ENCODE measurements at regions not wholly inside any gene's neighbourhood (a gene's known extent, or its start where the extent isn't known, plus 50 kb on each side); places are given as distances from the start of the nearest gene placed in this dataset.
A peak's percentile ranks its signal among the peaks of the same experiment; 100 is the strongest.

DNA sequence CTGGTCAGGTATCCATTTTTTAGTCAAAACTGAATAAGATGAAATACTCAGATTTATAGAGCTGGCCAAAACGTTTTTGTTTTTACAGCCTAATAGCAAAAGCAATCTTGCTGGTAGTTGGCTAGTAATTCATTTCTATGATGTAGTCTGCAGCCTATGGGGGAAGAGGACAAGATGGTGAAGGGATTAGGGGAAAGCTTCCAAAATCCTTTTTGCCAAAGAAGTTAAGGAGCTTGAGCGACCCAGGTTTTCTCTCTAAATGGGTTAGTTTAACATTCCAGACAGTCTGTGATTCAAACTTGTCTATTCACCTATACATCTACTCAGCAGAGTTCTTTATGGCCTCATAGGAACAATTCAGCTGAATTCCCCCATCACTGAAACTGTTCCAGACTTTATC is 89.8 kb upstream of the SPRY1 start:
- no peak for DNase-seq (ENCODE audit: low read depth in 2 of 3, low spot score in 2 of 3)

DNA sequence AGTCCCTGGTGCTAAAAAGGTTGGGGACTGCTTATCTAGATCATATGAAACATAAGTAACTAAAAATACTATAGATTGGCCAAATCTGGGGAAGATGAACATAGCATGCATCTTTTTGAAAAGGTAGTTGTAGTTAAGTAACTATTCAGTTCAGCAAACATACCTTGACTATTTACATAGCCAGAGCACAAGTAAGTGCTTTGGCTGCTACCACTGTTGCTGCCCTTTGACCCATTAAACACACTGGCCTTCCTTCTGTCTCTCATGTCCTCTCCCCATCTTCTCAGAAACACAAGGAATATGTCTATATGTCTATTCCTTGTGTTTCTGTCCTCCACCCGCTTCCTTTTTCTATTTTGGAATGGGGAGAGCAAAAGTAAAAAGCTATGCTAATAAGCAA is 87.9 kb upstream of the SPRY1 start:
- DNase-seq (ENCODE audit: low read depth in 2 of 3, low spot score in 2 of 3): no peak

DNA sequence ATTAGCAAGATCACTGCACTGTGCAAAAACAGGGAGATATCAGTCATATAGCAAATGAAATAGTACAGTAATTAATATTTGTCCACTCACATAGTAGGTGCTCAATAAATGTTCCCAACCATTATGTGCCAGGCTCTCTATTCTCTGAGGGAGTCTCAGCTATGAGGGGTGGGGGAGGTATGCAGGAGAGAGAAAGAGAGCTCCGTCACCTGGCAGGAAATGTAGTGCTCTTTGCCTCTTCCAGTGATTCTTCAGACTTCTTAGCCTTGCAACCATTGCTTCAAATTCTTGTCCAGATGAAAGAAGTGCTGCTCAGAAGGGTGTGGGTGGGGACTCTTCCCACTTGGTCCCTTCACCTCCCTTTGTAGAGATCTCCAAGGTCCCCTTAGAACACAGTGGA is 84.5 kb upstream of the SPRY1 start:
- no peak for DNase-seq (ENCODE audit: low read depth in 2 of 3, low spot score in 2 of 3)

DNA sequence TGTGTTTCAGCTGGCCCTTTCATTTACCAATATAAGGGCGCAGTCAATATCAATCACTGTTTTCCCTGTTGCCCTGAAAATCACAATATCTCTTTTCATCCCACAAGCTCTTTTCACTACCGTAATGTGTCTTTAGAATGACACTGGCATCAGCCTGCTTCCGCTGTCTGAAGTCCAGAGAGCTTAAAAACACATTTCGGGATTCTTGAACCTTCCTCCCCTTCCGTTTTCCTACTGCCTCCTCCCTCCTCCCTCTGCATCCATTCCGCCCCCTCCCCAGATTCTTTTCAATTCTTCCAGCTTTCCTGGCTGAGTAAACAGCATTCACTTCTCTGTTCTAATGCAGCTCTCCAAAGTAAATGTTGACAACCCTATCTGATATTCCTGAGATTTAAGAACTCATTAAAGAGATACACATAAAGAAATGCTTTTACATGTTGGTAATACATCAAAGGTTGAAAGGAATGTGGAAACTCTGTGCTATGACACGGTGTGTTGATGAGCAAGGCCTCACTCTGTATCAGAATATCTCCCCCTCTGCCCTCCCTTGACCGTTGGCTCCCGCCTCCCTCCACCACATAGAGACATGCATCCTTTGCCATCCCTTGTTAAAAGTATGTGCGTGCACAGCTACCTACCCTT is 83.5 kb upstream of the SPRY1 start:
- DNase-seq (ENCODE audit: low read depth in 2 of 3, low spot score in 2 of 3): no peak

DNA sequence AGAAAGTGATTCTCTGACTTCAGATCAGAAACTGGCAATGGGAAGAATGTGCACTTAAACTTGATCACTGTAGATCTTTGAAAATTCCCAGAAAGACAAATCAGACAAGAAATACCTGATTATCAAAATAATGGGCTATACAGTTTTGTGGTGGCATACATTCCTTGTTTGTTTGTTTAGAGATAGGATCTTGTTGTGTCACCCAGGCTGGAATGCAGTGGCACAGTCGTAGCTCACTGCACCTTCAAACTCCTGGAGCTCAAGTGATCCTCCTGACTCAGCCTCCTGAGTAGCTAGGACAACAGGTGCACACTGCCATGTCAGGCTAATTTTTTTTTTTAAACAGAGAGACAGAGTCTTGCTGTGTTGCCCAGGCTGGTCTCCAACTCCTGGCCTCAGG is 81.0 kb upstream of the SPRY1 start:
- DNase-seq (ENCODE audit: low read depth in 2 of 3, low spot score in 2 of 3): no peak

DNA sequence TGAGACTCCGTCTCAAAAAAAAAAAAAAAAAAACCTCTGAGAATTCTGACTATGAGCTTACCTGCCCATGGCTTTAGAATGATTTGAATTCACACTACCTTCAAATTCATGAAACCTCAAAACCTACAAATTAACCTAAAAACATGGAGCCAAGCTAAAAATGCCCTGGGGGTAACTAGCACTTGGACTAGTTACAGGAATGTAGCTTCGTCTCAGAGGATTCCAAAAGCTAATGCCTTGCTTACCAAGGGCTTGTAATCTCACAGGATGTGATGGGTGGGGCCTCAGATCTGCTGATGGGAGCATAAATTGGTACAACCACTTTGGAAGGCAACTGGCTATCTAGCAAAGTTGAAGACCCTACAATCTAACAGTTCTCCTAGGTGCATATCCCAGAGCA is 79.4 kb upstream of the SPRY1 start:
- no peak for DNase-seq (ENCODE audit: low read depth in 2 of 3, low spot score in 2 of 3)

DNA sequence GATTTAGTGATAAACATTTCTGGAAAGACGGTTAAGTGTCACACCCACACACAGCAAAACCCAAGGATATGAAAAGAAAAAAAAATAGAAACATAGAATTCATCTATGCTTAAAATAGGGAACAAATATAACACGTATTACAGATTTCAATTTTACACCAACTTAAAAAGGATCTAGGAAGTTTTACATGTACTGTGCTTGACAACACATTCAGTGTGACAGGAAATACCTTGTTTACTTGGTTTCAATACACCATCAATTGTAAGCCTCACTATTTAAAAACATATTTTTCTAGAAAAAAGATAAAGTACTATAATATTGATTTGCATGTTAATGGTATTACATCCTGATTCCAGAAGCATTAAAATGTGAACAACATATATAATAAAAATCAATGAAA is 77.0 kb upstream of the SPRY1 start:
- no peak for DNase-seq (ENCODE audit: low read depth in 2 of 3, low spot score in 2 of 3)

DNA sequence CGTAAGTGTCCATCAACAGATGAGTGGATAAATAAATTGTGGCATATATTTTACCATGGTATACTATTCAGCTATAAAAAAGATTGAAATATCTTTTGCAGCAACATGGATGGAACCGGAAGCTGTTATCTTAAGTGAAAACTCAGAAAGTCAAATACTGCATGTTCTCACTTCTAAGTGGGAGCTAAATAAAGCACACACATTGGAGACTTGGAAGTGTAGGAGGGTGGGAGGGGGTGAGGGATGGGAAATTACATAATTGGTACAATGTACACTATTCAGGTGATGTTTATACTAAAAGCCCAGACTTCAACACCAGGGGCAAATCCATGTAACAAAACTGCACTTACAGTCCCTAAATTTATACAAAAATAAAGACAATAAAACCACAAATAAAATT is 72.6 kb upstream of the SPRY1 start:
- no peak for DNase-seq (ENCODE audit: low read depth in 2 of 3, low spot score in 2 of 3)

DNA sequence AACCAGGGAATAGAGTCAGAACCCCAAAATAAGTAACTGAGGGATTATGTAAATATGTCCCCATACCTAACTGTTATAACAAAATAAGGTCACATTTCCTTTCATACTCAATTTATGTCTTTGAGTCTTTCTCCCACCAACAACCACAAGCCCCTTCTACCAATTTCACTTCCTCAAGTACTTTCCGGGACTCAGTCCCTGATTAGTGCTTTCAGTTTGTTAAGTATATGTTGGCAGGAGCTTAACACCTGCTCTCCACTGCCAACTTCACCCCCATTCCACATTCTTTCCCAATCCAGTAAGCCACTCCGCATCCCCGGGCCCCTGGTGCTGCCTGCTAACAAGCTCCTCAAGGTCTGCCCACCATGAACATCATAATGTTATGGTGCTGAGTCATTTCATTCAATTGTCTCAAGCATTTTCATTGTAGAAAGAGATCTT is 71.3 kb upstream of the SPRY1 start:
- peak in 1 of 3 donors; percentile 61 for DNase-seq (ENCODE audit: low read depth in 2 of 3, low spot score in 2 of 3)

DNA sequence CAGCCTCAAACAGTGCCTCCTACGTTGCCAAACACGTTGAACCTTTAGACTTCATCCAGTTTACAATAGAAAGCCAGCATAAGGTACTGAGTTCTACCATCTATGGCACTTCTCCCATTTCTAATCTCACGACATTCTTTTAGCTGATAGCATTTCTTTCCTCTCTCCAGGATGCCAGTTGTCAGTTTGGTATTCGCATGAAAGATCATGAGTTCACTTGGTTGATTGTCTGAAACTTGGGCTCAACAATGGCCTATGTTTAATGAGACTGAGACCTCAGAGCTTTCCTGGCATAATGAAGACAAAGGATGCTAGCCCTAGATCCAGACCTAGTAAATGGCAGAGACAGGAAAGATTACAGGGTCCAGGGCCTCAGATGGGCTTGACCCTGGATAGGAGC is 69.2 kb upstream of the SPRY1 start:
- DNase-seq (ENCODE audit: low read depth in 2 of 3, low spot score in 2 of 3): no peak

DNA sequence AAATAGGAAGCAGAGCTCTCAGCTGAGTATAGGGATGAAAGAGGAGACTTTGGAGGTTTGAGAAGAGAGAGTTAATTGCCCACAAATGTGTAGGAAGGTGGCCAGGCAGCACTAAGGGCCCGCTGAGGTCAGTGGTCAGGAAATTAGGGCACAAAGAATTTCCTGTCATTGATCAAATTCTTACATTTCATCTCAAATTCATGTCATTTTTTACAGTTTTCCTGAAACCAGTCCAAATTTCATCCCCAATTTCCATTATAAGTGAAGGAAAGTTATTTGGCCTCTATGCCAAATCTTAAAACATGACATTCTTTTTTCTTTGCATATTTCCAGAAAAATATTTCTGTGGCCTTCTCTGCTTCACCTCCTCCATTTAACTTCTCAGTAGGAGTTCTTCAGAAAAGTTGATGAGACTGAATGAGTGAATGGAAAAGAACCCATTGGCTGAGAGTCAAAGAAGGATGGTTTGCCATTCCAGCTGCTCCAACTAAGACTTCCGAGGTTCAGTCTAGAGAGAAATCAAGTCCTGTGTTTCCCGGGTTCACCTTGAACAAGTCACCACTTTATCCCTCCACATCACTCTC is 68.7 kb upstream of the SPRY1 start:
- DNase-seq (ENCODE audit: low read depth in 2 of 3, low spot score in 2 of 3): no peak

DNA sequence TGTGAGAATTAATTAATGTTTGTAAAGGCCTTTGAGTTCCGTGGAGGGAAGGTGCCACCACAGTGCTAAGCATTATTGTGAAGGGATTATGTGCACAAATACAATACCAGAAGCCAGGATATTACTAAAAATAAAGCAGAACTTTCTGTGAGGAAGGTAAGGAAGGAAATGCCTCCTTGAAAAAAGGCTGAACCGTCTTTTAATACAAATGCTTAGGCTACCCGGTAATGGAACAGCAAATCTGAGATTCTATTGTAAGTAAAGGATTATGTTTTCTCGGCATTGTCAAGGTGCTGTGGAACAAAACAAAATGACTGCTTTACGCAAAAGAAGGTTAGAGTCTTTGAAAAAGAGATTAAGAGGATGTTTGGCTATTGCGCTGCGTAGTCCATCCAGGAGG is 57.9 kb upstream of the SPRY1 start:
- DNase-seq (ENCODE audit: low read depth in 2 of 3, low spot score in 2 of 3): no peak

DNA sequence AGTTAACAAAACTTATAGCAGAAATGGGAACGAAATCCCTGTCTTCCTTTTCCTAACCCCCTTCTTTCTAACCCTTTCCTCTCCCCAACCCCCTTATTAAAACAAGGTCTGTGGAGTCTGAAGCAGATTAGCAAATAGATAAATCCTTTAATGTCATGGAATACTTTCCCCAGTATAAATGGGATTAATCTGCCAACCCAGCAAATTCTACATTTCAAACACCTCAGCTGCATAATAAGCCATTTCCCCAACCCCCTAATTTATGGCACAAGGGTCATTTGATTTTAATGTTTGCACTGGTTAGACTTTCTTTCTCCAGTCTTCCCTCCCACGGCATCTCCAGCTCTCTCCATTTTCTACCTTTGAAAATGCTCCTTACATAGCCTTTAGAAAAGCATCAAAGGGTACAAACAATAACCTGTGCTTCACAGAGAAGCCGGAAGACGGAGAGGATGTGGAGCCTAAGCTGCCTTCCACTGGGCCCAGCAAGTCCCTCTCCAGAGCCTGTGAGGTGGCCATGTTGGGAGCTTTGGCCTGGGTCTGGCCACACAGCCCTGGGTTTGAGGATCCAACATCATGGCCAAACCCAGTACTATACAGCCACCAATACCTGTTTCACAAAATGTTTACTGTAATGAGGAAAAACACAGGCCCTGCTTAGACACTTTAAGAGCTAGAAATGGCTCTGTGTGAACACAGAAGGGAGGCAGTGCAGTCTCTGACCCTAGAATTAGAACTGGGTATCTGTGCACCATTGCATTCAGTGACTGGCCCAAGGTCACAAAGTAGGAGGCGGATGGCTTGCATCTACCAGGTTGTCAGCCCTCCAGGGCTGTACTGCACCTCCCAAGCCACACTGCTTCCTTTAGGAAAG is 56.9 kb upstream of the SPRY1 start:
- no peak for DNase-seq (ENCODE audit: low read depth in 2 of 3, low spot score in 2 of 3)

DNA sequence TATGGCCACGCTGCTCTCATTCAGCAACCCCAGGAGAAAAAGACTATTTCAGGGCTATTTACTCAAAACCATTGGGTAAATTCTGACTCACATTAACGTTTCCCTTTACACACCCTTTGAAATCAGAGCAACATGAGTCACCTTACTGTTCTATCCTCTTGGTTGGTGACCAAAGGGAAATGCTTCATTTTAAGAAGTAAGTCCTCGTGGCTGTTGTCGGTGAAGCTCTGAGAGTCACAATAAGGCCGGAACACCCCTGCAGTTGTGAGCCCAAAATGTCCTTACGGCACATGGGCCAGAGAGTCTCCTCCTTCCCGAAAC is 56.3 kb upstream of the SPRY1 start:
- DNase-seq (ENCODE audit: low read depth in 2 of 3, low spot score in 2 of 3): no peak

DNA sequence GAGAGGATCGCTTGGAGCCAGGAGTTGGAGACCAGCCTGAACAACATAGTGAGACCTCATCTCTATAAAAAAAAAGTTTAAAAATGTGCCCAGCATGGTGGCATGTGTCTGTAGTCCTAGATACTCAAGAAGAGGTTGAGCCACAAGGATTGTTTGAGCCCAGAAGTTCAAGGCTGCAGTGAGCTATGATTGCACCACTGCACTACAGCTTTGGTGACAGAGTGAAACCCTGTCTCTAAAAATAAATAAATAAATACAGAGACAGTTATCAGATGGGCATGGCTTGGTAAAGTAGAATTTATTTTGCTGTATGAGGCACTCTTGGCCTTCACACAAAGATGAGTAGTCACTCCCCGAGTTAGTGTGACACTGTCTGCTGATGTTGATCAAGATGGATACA is 54.1 kb upstream of the SPRY1 start:
- no peak for DNase-seq (ENCODE audit: low read depth in 2 of 3, low spot score in 2 of 3)

DNA sequence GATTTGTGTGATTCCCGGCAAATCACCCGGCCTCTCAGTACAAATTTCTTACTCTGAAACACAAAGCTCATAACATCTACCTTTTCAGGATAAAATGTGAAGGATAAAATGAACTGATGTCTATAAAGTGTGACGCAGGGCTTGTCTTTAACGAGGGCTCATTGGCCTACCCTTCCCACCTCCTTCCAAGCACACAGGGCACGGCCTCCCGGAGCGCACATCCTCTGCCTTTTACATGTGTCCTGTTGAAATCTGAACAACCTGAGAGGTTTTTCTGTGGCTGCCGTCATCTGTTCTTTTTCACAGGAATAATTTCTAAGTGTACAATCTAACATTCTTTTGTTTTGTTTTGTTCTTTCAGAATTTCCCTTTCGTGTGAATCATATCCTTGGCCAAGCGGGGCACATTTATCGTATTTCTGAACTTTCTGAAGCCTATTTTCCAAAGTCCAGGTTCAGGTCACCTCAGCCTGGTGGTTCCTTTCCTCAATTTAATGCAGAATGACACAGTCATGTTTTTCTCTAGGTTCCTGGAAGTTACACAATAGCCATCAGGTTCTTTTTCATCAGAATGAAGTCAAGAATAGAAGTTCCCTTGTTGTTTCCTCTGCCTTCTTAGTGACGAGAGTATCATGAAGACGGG is 53.1 kb upstream of the SPRY1 start:
- no peak for DNase-seq (ENCODE audit: low read depth in 2 of 3, low spot score in 2 of 3)

DNA sequence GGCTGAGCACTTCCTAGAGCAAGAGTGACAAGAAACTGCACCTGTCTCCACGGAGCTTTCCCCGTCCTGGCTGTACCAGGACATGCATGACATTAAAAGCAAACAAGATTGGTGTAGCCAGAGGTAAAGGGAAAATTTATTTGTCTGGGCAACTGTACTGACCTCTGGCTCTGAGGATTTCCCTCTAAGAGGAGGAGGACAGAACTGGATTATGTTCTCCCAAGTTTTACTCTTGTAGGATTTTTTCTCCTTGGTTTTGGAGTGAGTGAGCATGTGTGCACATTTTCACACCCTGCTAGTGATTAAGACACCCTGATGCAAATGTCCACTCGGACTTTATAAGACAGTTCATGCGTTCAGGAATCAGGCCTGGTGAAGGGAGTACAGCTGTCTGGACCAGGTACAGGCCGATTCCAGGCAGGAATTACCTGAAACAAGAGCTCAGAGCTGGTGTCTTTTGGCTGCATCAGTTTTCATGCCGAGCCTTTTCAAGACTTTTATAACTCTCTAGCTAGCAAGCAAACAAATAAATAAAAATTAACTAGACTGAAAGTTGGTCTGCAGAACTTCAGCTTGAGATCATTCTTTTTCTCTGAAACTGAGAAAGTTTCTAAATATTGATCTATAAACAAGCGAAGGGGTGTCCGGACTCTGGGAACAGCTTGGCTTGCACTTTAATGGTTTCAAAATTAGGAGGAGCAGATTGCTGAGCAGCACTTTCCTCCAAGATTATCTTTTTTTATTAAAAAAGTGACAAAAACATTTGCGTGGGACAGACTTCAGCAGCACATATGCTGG is 51.3 kb upstream of the SPRY1 start:
- no peak for DNase-seq (ENCODE audit: low read depth in 2 of 3, low spot score in 2 of 3)

DNA sequence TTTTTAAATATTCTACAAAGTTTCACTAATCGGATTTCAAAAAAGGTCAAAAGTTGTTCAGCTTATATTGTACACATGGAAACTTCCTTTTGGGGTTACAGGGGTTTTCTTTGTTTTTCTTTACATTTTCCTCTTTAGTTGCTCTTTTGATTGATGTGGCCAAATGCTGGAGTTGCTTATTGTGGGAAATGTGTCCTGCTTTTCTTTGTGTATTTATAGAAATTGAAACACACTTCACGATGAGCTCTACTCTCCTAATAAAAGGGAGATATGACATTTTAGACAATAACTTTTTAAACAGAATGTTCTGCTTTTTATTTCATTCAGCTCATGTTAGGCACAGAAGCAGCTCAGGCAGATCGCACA is 50.7 kb upstream of the SPRY1 start:
- DNase-seq (ENCODE audit: low read depth in 2 of 3, low spot score in 2 of 3): no peak

DNA sequence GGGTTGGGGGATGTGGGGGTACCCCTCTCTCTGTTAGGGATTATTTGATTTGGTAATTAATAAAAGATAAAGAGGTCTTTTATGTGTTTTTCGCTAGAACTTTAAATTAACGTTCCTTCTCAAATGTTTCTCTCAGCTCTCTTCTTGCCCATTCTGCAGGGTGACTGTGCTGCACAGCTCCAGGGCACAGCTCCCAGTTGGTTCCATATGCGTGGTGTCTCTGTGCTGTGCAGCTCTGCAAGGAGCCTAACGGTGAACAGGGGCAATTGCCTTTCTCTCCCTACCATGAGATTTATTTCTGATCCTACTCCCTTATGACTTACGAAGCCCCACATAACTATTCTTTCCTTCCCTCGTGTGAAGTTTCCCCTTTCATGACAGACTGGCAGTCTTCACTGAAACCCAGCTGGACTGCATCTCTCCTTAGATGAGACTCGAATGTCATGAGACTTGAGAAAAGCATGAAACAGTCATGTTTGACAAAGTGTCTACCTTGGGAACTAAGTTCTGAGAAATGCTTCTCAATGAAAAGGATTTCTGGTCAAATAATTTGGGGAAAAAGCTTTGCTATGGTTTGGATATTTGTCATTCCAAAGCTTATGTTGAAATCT is 50.2 kb upstream of the SPRY1 start:
- no peak for DNase-seq (ENCODE audit: low read depth in 2 of 3, low spot score in 2 of 3)
